ENCODE measurements at regions not wholly inside any gene's neighbourhood (a gene's known extent, or its start where the extent isn't known, plus 50 kb on each side); places are given as distances from the start of the nearest gene placed in this dataset.

- TF ChIP-seq CTCF (IDR thresholded peaks at IDR 0.05) (no peak), POLR2A (IDR thresholded peaks at IDR 0.05) (no peak)
These were observed 119.6 kb upstream of the DTNA start for GRCh38 chr18:34590503-34590902.
